Fibroblast of peridontal ligament (primary cell): ENCODE measurements at regions not wholly inside any gene's neighbourhood (a gene's known extent, or its start where the extent isn't known, plus 50 kb on each side); places are given as distances from the start of the nearest gene placed in this dataset.
"Not testable (repeated sequence)": the region's sequence is repeated elsewhere in the genome, so short reads cannot be mapped to it uniquely, and the experiment has no call there.

Source experiments
- DNase-seq: peaks from one replicate; pipeline ENCODE4 v3.0.0-alpha.2; 2010; ENCODE audit errors: extremely low read depth

DNA sequence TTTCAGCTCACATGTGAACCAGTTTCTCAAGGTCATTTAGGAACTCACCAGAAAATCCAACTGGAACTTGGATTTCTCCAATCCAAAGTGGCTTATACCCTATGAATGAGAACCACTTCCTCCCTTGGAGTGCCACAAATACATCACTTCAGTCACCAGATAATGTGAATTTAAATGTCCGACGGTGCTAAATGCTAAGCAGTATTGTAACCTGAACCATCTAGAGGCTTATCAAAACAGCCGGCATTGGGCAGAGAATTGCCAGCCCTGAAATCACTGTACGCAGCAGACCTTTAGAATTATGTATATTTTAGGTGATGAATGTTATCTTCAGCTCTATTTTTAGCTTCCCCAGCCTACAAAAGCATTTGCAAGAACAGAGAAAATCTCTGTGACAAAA is 76.8 kb upstream of the COX20 start:
- DNase-seq: no peak

DNA sequence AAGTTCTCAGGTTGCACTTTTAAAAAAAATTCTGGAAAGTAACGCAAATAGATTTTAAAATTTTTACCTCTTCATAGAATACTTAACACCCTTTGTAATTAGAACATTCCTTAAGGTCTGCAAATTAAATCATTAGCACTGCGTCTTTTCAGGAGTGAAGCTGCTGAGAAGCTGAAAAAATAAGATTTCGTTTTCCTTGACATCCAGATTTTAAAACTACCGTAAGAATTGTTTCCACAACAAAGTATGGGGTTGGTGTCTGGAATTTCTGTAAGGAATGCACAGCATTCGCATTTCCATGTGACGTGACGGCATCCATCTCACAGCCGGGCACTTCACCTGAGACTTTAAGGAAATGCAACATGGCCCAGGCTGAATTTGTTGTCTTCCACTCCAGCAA is 76.3 kb upstream of the COX20 start:
- DNase-seq: no peak

DNA sequence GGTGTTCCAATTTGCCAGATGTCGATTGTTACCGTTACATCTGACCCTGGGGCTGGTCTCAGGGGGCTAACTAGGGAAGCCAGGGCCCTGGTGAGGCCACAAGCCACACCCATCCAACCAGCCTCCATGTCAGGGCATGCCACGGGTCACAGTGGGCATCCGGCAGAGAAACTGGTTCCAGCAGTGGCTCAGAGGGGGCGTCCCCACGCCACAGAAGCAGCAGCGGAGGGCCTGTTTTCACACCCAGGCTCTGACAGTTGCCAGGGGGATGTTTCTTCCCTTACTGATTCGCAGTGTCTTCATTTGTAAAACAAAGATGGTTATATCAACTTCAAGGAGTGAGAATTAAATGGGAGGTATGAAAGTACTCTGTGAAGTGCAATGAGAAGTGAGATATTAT is 75.0 kb upstream of the COX20 start:
- no peak for DNase-seq

DNA sequence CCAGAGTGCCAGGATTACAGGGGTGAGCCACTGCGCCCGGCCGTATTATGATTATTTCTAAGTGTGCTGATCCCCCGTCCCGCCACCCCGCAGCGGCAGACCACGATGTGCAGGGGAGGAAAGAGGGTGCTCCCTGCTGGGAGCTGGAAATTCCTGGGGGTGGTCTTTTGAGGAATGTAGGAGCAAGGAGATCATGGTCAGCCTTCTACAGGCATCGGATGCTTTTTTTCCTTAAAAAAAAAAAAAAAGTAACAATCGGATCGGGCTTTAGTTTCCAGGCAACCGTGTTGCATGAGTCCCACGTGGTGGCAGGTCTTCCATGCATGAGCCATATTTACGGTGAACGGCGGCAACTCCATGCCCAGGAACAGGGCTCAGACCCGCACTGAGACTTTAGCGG is 74.2 kb upstream of the COX20 start:
- no peak for DNase-seq

DNA sequence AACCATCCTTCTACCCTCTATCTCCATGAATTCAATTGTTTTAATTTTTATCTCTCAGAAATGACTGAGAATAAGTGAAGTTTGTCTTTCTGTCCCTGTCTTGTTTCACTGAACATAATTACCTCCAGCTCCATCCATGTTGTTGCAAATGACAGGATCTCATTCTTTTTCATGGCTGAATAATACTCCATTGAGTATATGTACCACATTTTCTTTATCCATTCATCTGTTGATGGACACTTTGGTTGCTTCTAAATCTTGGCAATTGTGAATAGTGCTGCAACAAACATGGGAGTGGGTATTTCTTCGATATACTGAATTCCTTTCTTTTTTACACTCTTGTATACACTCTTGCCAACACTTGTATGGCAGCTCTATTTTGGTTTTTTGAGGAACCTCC is 72.8 kb upstream of the COX20 start:
- DNase-seq: no peak

DNA sequence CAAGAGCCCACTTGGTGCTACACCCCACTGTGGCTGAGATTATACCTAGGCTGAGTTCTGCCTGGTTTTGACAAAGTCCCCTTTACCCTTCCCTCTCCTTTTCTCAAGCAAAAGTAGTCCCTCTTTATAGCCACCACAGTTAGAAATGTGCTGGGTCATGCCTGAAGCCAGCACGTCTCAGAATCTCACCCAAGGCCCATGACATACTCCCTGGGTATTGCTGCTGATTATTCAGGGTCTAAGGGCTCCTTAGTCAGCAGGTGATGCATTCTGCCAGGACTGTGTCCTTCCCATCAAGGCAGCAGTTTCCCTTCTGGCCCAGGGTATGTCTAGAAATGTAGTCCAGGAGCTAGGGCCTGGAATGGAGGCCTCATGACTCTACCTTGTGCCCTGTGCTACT is 67.3 kb upstream of the COX20 start:
- DNase-seq: no peak

DNA sequence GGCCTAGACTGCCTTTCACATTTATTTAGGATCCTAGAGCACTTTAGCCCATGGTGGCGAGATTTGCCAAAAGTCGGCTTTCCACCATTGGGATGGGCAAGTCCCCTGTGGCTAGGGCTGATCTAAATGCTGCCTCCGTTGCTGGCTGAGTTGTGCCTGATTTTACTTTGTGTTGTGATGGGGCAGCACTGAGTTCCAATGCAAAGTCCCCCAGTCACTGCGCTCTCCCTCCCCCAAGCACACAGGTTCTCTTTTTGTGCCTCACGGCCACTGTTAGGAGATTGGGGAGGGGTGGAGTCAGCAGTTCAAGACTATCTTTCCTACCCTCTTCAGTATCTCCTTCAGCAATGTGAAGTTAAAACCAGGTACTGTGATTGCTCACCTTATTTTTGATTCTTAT is 66.7 kb upstream of the COX20 start:
- DNase-seq: no peak

DNA sequence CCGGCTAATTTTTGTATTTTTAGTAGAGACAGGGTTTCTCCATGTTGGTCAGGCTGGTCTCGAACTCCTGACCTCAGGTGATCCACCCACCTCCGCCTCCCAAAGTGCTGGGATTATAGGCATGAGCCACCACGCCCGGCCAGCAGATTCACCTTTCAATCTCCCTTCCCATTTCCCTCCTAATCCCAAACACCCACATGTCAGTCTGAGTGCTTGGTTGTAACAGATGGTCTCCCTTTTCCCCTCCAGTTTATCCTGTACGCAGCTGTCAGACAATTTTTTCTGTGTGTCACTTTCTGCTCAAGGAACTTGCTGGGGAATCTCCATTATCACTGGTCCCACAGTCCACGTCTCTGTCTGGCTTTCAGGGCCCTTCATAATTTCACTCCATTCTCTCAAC is 64.9 kb upstream of the COX20 start:
- DNase-seq: not testable (repeated sequence)

DNA sequence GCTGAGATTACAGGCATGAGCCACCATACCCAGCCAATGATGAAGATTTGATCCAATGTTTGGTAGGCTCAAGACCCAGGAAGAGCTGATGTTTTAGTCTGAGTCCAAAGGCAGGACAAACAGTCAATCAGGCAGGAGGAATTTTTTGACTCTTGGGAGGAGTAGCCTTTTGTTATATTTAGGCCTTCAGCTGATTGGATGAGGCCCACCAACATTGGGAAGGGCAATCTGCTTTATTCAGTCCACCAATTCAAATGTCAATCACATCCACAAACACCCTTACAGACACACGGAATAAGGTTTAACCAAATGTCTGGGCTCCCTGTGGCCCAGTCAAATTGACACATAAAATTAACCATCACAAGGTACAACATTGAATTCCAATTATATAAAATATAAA is 61.9 kb upstream of the COX20 start:
- DNase-seq: no peak

DNA sequence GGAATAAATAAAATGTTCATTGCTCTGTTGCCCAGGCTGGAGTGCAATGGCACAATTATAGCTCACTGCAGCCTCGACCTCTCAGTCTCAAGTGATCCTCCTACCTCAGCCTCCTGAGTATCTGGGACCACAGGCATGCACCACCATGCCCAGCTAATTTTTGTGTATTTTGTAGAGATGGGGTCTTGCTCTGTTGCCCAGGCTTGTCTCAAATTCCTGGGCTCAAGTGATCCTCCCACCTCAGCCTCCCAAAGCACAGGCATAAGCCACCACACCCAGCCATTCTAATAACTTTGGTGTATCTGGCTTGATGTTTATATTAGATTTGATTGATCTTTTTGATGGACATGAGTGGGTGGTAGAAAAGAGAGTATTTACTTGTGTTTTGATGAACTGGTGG is 58.7 kb upstream of the COX20 start:
- DNase-seq: not testable (repeated sequence)

DNA sequence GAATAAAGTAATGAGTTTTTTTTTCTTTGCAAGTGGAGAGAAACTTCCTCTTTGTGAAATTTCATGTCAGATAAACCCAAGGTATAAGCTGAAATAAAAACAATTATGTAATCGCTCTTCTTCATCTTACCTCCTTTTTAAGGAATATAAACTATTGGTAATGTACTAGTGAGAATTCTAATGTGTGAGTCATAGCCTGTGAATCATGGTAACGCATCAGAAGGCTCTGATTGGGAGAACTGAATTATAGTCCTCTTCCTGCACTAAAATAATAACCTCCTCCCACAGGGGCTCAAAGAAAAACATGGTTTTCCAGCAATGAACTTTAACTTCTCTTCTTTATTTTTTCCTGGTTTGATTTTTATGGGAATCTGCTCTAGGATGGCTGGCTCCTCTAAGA is 57.1 kb upstream of the COX20 start:
- peak; percentile 78 for DNase-seq

DNA sequence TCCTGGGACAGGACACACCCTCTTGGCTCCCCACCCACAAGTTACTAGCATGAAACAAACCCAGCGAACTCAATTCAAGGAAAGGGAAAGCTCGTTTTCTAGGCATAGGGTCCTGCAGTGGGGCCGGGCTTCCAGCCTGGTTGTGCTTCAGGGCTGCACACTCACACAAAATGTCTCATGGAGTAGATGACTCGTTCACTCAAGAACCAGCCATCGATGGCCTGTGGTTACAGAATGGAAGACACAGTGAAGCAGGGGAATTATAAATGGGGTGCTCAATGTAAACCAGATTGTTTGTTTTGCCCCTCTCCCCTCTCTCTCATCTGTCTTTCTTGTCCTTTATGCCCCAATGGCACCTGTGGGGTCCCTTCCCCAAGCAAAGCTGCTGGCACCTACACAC is 56.0 kb upstream of the COX20 start:
- DNase-seq: no peak

DNA sequence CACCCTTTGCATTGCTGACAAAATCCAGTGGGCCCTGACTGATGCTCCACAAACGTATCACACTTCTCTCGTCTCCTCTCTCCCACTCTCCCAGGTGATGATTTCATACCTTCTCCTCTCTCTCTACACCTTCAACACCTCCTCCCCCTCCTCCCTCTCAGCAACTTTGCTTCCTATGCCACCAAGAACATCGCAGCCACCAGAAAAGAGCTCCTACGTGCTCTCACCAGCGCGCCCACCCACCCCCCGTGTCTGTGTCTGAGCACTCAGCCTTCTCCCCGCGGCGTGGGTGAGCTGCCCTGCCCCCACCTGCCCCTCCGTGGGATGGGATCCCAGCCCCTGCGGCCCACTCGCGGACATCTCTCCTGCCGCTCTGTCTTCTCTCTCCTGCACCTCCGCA is 55.1 kb upstream of the COX20 start:
- DNase-seq: no peak

DNA sequence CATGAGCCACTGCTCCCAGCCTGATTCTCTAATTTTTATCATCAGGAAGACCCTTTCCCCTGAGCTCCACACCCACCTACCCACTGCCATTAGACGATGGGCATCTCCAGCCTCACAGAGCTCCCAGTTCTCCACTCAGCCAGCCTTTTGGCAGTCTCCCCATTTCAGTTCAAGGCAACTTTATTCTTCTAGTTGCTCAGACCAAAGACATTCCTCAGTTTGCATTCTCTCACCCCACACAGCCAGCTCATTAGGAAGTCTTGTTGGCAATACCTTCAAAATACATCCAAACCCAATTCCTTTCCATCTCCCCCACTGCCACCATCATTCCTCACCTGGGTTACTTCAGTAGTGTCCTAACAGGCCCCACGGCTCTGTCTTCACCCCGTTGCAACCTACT is 53.4 kb upstream of the COX20 start:
- DNase-seq: peak; percentile 17

DNA sequence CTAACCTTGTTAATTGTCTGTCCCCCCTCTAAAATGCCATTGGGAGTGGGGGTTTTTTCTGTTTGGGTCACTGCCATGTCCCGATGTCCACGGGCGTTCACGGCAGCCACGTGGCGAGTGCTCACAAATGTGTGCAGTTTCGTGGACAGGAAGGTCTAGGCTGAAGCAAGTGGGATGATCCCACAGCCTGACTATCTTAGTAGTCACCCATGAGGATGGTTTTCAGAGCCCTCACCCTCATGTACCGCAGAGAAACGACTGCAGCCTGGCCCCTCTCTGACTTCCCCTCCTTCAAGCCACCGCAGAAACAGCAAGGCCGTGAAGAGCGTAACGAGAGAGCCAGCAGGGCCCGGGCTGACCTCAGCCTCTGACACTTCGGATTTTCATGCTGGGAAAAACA is 52.3 kb upstream of the COX20 start:
- no peak for DNase-seq
